Activated T-cell treated with anti-CD3 and anti-CD28 coated beads, Interleukin-2, amount 50 U/mL, for 24 hours (primary cell): ENCODE measurements at regions not wholly inside any gene's neighbourhood (a gene's known extent, or its start where the extent isn't known, plus 50 kb on each side); places are given as distances from the start of the nearest gene placed in this dataset.
A peak's percentile ranks its signal among the peaks of the same experiment; 100 is the strongest.

Experiments used
- DNase-seq: peaks from one replicate; pipeline ENCODE4 v3.0.0-alpha.2; 2020
- H3K27ac Mint-ChIP-seq: 2 replicates; pipeline ENCODE4 v1.8.0; 2020; ENCODE audit warnings: mild to moderate bottlenecking, mixed read lengths
- H3K27me3 Mint-ChIP-seq: 2 replicates; pipeline ENCODE4 v1.8.0; 2020; ENCODE audit warnings: mixed read lengths
- H3K36me3 Mint-ChIP-seq: 2 replicates; pipeline ENCODE4 v1.8.0; 2020; ENCODE audit warnings: low read depth, mixed read lengths
- H3K4me1 Mint-ChIP-seq: 2 replicates; pipeline ENCODE4 v1.8.0; 2020; ENCODE audit warnings: low read depth, mixed read lengths
- H3K4me3 Mint-ChIP-seq: 2 replicates; pipeline ENCODE4 v1.8.0; 2020; ENCODE audit warnings: mild to moderate bottlenecking, moderate library complexity, mixed read lengths
- H3K9me3 Mint-ChIP-seq: 2 replicates; pipeline ENCODE4 v1.8.0; 2020; ENCODE audit warnings: mixed read lengths

DNA sequence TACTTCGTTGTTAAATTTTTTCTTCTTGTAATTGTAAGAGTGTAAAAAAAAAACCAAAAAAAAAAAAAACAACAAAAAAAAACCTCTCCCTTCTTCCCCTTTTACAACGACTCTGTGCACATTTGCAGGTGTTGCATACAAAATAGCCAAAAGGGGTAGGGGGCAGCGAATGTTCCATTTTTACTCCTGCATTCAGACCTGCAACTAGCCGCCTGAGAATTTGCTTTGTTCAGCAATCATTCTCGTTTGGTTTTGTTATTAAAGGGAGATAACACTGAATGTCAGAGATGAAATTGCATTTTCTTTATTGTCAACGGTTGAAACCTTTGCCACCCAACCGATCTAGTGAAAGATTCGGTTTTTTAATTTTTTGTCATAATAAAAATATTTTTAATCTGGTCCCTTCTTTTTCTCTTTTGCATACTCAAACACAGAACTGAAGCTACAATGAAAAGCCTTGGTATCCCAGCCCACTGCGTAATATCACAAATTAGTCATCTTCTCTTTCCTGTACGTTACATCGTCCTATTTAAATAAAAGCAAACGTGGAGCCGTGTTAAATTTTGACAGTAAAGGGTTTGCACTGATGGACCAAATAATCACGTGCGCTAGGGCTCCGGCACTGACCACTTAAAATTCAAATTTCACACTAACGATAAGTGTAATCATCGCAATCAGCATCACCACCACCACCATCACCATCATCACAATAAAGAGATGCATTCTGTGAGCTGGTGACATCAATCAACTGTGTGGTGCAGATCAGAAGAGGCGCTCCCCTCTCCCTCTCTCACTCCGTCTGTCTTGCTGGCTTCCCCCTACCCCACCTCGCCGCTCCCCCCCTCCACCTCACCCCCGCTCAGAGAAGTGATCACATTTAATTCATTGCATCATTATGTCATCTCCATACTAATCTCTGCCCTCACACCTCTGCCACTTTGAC is 406.2 kb upstream of the PSMD7 start:
- DNase-seq: no peak
- H3K4me3 Mint-ChIP-seq: peak overlapping the region; percentile 44
- peaks cover 42% of the 10 kb centered on the region for H3K27me3 Mint-ChIP-seq
- no peaks in the 10 kb centered on the region for H3K36me3 Mint-ChIP-seq
- no peaks in the 10 kb centered on the region for H3K9me3 Mint-ChIP-seq
- peaks cover 10% of the 10 kb centered on the region for H3K4me1 Mint-ChIP-seq
- H3K27ac Mint-ChIP-seq: no peak overlapping the region

DNA sequence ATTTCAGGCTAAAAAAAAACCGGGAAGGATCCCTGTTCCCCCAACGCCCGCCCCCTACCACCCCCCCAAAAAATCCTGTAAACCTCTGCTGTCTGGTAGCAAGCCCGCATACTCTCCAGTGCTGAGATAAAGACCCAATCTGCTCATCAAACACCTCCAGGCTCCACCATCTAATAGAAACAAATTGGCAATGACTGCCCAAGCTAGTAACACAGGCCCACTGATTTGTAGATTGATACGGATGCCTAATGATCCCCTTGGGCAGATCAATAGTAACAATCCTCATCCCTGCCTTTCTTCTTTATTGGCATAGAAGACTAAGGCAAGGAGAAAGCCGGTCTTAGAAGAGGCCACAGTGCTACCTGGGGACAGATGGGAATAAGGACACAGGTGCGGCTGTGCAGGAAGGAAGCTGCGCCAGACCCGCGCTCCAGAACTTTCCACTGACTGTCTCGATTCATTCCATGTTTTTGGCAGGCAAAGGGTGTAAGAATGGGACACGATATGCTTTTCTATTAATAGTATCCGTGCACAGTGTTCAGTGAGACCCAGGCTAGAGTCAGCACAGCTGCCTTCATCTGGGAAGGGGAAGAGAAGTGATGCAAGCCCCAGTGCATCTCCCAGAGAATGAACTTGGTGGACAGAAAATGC is 407.6 kb upstream of the PSMD7 start:
- H3K36me3 Mint-ChIP-seq: no peaks in the 10 kb centered on the region
- H3K9me3 Mint-ChIP-seq: no peaks in the 10 kb centered on the region
- H3K27me3 Mint-ChIP-seq: peaks cover 42% of the 10 kb centered on the region
- DNase-seq: no peak
- H3K4me1 Mint-ChIP-seq: peaks cover 10% of the 10 kb centered on the region
- H3K4me3 Mint-ChIP-seq: no peak overlapping the region
- no peak overlapping the region for H3K27ac Mint-ChIP-seq

DNA sequence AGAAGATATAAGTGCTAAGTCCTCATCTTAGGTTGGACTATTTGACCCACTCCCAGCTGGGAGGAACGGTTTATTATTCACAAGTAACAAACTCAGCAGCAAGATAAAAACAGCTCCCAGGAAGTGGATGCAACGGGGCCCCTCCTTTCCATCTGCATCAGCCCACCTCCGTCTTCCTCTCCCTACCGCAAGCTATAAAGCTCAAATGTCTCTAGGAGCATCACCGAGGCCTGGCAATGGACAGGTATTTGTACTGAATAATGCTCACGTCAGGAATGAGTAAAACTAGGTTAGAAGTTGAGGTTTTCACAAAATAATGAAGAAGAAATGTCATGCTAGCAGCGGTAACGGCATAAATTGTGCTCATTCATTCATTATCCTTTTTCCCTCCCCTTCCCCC is 408.7 kb upstream of the PSMD7 start:
- no peak overlapping the region for H3K4me3 Mint-ChIP-seq
- H3K27ac Mint-ChIP-seq: no peak overlapping the region
- H3K36me3 Mint-ChIP-seq: no peaks in the 10 kb centered on the region
- H3K9me3 Mint-ChIP-seq: no peaks in the 10 kb centered on the region
- DNase-seq: no peak
- H3K27me3 Mint-ChIP-seq: peaks cover 44% of the 10 kb centered on the region
- H3K4me1 Mint-ChIP-seq: peaks cover 10% of the 10 kb centered on the region

DNA sequence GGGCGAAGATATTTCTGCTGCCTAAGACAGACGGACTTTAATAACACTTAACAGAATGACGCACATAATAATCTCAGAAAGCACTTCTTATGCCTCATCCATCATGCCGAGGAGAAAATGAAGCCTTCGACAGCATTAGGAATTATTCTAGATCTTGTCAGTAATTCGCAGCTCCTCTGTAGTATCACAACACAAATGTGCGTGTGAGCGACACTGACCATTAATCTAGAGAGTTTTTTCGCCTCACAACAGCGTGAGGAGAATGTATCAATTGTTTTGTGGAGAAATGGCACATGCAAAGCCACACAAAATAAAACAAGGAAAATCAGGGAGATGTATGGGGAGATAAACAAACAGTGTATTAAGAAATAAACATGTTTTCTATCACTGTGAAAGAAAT is 410.2 kb upstream of the PSMD7 start:
- no peak overlapping the region for H3K27ac Mint-ChIP-seq
- no peak for DNase-seq
- no peaks in the 10 kb centered on the region for H3K9me3 Mint-ChIP-seq
- H3K36me3 Mint-ChIP-seq: no peaks in the 10 kb centered on the region
- H3K27me3 Mint-ChIP-seq: peaks cover 35% of the 10 kb centered on the region
- H3K4me1 Mint-ChIP-seq: peaks cover 10% of the 10 kb centered on the region
- no peak overlapping the region for H3K4me3 Mint-ChIP-seq

DNA sequence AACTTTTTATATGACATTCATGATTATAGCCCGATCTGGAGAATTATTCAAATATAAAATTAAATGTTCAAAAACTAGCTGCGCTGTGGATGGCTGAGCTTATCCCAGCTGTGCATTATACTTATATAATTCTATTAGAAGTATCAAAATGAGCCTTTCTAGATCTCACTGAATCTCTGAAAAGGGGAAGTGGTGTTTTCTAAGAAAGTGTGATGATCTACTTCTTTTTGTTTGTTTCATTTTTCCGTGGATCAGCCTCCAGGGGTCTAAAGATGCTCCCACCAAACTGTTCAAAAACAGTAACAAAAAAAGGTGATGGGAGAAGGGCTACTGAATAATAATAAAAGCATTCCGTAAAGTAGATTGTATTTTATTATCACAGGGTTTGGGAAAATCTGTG is 411.3 kb upstream of the PSMD7 start:
- Mint-ChIP-seq H3K9me3 (no peaks in the 10 kb centered on the region), H3K4me1 (no peaks in the 10 kb centered on the region), H3K27me3 (peaks cover 29% of the 10 kb centered on the region), H3K27ac (no peak overlapping the region), H3K4me3 (no peak overlapping the region), H3K36me3 (no peaks in the 10 kb centered on the region)
- no peak for DNase-seq

DNA sequence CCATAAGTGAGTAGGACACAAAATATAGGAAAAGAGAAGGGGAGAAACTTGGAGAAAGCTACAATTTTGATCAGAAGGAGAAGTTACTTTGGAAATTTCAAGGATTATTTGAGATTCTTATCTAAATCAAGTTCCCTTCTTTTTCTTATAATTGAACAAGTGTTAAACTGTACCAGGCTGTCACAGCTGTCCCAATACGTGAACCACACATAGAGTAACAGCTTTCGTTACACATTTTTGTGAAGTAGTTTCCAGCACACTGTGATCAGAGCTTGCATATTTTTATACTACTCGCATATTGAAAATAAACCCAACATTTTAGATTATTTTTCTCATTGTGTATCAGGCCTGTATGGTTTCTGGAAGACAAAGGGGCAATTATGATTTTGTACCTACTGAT is 412.8 kb upstream of the PSMD7 start:
- no peak for DNase-seq
- Mint-ChIP-seq H3K36me3 (no peaks in the 10 kb centered on the region), H3K27ac (no peak overlapping the region), H3K9me3 (no peaks in the 10 kb centered on the region), H3K4me1 (no peaks in the 10 kb centered on the region), H3K27me3 (peaks cover 18% of the 10 kb centered on the region), H3K4me3 (no peak overlapping the region)

DNA sequence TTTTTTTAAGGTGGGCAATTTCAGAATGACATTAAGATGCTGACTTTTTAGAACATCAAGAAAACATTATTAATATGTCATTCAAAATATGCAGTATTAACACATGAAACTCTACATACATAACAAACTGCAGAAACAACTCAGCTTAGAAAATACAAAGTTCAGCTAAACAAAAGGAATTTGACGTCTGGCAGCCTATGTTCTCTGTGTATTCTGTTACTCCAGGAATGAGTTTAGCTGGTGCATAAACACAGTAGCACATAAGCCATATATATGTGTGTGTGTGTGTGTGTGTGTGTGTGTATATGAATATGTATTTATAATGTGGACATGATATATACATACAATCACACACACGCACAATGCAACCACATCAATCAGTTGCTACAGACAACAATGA is 413.5 kb upstream of the PSMD7 start:
- no peak overlapping the region for H3K27ac Mint-ChIP-seq
- no peaks in the 10 kb centered on the region for H3K9me3 Mint-ChIP-seq
- H3K4me1 Mint-ChIP-seq: no peaks in the 10 kb centered on the region
- H3K36me3 Mint-ChIP-seq: no peaks in the 10 kb centered on the region
- DNase-seq: no peak
- peaks cover 13% of the 10 kb centered on the region for H3K27me3 Mint-ChIP-seq
- H3K4me3 Mint-ChIP-seq: no peak overlapping the region

DNA sequence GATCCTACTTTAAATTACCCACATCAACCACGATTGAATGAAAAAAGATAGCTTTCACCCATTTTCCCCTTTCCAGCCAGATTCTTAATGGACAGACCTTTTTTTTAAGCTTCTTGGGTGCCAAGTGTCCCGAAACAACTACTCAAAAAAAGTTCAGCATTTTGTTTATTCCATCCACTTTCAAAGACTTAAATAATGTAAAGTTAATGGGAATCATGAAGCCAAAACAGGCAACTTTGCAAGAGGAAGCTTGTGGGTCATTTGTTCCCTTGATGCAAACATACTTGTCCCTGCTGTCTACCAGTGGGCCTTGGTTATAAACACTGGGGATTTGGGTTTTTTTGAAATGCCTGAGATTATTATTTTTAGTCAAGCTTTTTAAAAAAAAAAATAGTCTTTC is 414.0 kb upstream of the PSMD7 start:
- DNase-seq: no peak
- Mint-ChIP-seq H3K4me3 (no peak overlapping the region), H3K4me1 (no peaks in the 10 kb centered on the region), H3K9me3 (no peaks in the 10 kb centered on the region), H3K27me3 (peaks cover 9% of the 10 kb centered on the region), H3K36me3 (no peaks in the 10 kb centered on the region), H3K27ac (no peak overlapping the region)

DNA sequence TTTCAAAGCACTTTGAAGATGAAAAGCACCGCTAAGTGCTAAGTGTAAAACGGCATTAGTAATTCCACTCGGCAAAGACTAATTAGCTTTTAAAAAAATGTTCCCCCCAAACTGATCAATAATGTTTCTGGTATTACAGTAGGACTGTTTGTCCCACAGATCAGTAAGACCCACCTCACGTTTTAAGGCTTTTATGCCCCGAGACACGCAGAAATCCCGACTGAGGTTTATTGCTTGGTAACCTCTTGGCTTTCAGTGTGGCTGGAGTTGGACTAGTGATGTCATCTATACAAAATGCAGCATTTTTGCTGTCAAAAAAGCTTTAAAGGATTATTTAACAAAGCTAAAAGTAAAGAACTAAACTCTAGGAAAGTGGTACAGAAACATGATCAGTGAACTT is 414.6 kb upstream of the PSMD7 start:
- peaks cover 9% of the 10 kb centered on the region for H3K27me3 Mint-ChIP-seq
- H3K4me1 Mint-ChIP-seq: no peaks in the 10 kb centered on the region
- H3K4me3 Mint-ChIP-seq: no peak overlapping the region
- no peak overlapping the region for H3K27ac Mint-ChIP-seq
- no peaks in the 10 kb centered on the region for H3K9me3 Mint-ChIP-seq
- DNase-seq: no peak
- H3K36me3 Mint-ChIP-seq: no peaks in the 10 kb centered on the region

DNA sequence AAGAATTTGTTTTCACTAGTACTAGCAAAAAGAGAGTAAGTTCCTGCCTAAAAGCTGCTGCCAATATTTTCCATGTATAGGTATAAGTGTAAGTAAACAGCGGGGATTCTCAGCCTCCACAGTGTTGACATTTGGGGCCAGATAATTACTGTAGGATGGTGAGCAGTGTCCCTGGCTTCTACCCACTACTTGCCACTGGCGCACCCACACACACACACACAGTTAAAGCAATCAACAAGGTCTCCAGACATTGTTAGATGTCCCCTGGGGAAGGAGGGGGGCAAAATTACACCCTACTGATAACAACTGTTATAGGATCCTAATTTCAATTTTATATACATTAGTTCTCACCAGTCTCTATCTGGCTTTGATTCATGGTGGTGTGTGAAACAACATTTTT is 417.0 kb upstream of the PSMD7 start:
- Mint-ChIP-seq H3K4me1 (no peaks in the 10 kb centered on the region), H3K36me3 (no peaks in the 10 kb centered on the region), H3K27ac (no peak overlapping the region), H3K4me3 (no peak overlapping the region), H3K9me3 (no peaks in the 10 kb centered on the region), H3K27me3 (peaks cover 6% of the 10 kb centered on the region)
- DNase-seq: no peak

DNA sequence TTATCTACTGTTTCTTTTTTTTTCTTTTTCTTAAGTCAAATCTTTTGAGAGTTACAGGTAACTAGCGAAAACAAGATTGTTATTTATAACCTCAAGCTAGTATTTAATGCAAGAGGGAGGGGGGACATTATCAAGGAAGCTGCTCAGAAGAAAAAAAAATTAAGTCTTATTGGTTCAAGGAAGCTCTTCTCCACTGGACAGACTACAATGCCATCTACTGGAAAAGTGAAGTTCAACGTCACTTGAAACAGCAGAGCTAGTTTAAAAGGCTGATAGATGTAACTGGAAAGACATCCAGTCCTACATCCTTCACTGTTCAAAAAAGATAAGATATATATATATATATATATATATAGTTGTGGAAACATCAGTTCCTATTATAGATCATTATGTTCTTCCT is 418.0 kb upstream of the PSMD7 start:
- DNase-seq: no peak
- H3K36me3 Mint-ChIP-seq: no peaks in the 10 kb centered on the region

DNA sequence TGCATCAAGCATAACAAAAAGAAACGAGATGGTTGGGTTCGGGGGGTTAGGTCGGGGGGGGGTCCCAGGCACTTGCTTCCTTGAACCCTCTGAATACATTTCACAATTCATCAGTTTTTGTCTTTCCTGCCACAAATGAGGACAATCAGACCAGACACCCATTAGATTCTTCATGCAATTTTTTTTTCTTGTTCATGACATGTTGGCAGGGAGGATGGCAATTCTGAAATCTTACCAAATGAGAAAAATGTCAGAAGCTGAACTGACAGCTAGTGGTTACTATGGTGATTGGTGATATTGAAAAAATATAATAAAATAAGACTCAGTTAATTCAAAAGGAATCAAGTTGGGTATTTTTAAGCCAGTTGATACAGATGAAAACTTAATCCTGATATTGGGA is 419.5 kb upstream of the PSMD7 start:
- no peaks in the 10 kb centered on the region for H3K36me3 Mint-ChIP-seq
- no peaks in the 10 kb centered on the region for H3K4me1 Mint-ChIP-seq
- no peak overlapping the region for H3K27ac Mint-ChIP-seq
- H3K27me3 Mint-ChIP-seq: peaks cover 3% of the 10 kb centered on the region
- no peaks in the 10 kb centered on the region for H3K9me3 Mint-ChIP-seq
- no peak for DNase-seq
- H3K4me3 Mint-ChIP-seq: no peak overlapping the region

More for the DNA sequence above, 418.0 kb upstream of the PSMD7 start:
- no peaks in the 10 kb centered on the region for H3K4me1 Mint-ChIP-seq
- no peak overlapping the region for H3K4me3 Mint-ChIP-seq
- peaks cover 5% of the 10 kb centered on the region for H3K27me3 Mint-ChIP-seq
- H3K9me3 Mint-ChIP-seq: no peaks in the 10 kb centered on the region
- H3K27ac Mint-ChIP-seq: no peak overlapping the region

DNA sequence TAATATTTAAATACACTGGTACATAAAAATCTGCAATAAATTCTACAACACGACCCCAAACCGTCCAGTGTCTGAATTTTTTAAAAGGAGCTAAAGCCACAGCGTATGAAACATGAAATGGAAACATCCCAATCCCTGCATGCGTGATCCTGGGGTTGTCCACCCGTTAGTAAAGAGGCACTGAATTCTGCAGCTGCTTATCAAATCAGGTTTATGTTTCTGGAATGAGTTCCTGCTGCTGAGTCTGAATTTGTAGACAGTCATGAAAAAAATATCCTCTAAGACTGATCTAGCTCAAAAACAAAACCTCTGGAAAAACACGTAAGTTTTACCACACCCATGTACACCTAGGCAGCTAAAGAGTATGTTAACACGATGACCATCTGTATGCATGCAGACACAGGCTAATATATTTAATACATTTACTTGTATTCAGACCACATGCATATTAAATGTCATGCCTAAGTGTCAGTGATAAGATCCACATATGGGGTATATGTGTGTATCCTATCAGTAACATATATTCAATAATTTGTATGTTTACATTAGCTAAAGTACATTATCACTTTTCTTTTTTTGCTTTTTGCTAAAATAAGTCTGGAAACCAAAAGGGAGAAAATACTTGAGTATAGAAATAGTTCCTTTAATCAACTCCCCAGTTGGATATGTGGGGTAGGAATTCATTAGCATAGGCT is 420.5 kb upstream of the PSMD7 start:
- H3K27ac Mint-ChIP-seq: no peak overlapping the region
- H3K4me3 Mint-ChIP-seq: no peak overlapping the region
- H3K9me3 Mint-ChIP-seq: no peaks in the 10 kb centered on the region

DNA sequence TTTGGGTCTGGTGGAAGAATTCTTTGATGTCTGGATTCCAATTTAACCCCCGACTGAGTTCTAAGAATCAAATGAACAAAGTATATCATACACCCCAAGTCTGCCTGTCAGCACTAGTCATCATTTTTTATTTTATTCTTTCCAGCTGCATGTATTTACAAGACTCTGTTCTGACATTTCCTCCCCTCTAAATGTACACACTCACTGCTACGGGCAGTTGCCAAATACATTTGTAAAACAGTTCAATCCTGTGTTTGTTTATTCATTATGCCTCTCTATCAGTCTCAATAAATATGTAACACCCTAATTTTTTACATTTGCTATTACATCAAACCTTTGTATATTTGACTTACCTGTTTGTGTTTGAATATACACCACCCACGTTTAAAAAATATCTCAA is 422.3 kb upstream of the PSMD7 start:
- Mint-ChIP-seq H3K27ac (no peak overlapping the region), H3K4me3 (no peak overlapping the region), H3K4me1 (no peaks in the 10 kb centered on the region), H3K9me3 (no peaks in the 10 kb centered on the region), H3K27me3 (no peaks in the 10 kb centered on the region), H3K36me3 (no peaks in the 10 kb centered on the region)
- DNase-seq: no peak

More for the DNA sequence above, 420.5 kb upstream of the PSMD7 start:
- no peak for DNase-seq
- no peaks in the 10 kb centered on the region for H3K4me1 Mint-ChIP-seq
- H3K27me3 Mint-ChIP-seq: peaks cover 3% of the 10 kb centered on the region
- no peaks in the 10 kb centered on the region for H3K36me3 Mint-ChIP-seq

DNA sequence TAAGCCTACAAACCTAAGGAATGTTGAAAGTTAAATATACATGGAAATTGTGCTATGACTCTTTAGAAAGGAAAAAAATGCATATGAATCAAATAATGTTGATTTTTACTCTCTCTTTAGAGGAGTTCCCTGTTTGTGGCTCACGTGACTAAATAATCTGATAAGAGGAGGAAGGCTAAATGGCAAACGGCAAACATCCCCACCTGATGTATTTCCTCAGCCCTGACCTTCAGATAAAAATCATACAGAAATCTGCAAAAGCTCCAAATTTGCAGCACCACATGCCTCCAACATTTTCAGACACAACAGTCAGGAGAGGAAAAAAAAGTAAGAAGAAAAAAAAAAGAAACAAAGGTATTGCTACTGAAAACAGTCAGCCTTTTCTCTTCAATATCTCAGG is 423.0 kb upstream of the PSMD7 start:
- Mint-ChIP-seq H3K4me3 (no peak overlapping the region), H3K4me1 (no peaks in the 10 kb centered on the region), H3K9me3 (no peaks in the 10 kb centered on the region), H3K27me3 (no peaks in the 10 kb centered on the region), H3K36me3 (no peaks in the 10 kb centered on the region), H3K27ac (no peak overlapping the region)
- no peak for DNase-seq
